Breast epithelium (tissue), 3 donors: ENCODE measurements at regions not wholly inside any gene's neighbourhood (a gene's known extent, or its start where the extent isn't known, plus 50 kb on each side); places are given as distances from the start of the nearest gene placed in this dataset.

Source experiments
- POLR2A ChIP-seq: fragments of 450-650 bp; IDR thresholded peaks from one replicate; pipeline ENCODE4 v1.6.1; 2016; ENCODE audit warnings: antibody characterized with exemption, mild to moderate bottlenecking, moderate library complexity
- TF ChIP-seq, protein P1 (sequence below), 3 donors: fragments of 450-650 bp; IDR thresholded peaks; one replicate each; pipeline ENCODE4 v1.5.1; 2016 to 2017; ENCODE audit warnings: antibody characterized with exemption in 3 of 3, mild to moderate bottlenecking in 3 of 3, moderate library complexity in 3 of 3

GRCh38 chr2:221999166-221999565 is 299.6 kb downstream of the PAX3 start:
- TF ChIP-seq, protein P1, sequence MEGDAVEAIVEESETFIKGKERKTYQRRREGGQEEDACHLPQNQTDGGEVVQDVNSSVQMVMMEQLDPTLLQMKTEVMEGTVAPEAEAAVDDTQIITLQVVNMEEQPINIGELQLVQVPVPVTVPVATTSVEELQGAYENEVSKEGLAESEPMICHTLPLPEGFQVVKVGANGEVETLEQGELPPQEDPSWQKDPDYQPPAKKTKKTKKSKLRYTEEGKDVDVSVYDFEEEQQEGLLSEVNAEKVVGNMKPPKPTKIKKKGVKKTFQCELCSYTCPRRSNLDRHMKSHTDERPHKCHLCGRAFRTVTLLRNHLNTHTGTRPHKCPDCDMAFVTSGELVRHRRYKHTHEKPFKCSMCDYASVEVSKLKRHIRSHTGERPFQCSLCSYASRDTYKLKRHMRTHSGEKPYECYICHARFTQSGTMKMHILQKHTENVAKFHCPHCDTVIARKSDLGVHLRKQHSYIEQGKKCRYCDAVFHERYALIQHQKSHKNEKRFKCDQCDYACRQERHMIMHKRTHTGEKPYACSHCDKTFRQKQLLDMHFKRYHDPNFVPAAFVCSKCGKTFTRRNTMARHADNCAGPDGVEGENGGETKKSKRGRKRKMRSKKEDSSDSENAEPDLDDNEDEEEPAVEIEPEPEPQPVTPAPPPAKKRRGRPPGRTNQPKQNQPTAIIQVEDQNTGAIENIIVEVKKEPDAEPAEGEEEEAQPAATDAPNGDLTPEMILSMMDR (IDR thresholded peaks at IDR 0.05): no peak
- TF ChIP-seq POLR2A: no peak
